Vagina (tissue), 2 donors: ENCODE measurements at regions not wholly inside any gene's neighbourhood (a gene's known extent, or its start where the extent isn't known, plus 50 kb on each side); places are given as distances from the start of the nearest gene placed in this dataset.

Source experiments
- CTCF ChIP-seq, 3 experiments: fragments of 450-650 bp in 2 of 3; fragments of 200-600 bp in 1 of 3; sonication (generic) in 1 of 3; IDR thresholded peaks; one replicate each; pipeline ENCODE4 v1.5.1; 2017 to 2019; ENCODE audit warnings: antibody characterized with exemption in 3 of 3, mild to moderate bottlenecking in 2 of 3, moderate library complexity in 2 of 3
- POLR2AphosphoS5 ChIP-seq, 2 donors: sonication (generic); formaldehyde crosslinking; IDR thresholded peaks; one replicate each; pipeline ENCODE4 v1.9.0; 2017; ENCODE audit warnings: antibody characterized with exemption in 2 of 2, mild to moderate bottlenecking in 2 of 2, low read depth in 1 of 2; ENCODE audit not compliant: insufficient read depth in 1 of 2

- TF ChIP-seq CTCF (IDR thresholded peaks at IDR 0.05) = no peak
- TF ChIP-seq POLR2AphosphoS5 (IDR thresholded peaks at IDR 0.05; ENCODE audit: insufficient read depth in 1 of 2, low read depth in 1 of 2) = peak in 1 of 2 donors; percentile 21
These were observed 138.5 kb upstream of the S1PR3 start for GRCh38 chr9:88852794-88853193.
